IPS-18a (cell line): ENCODE measurements at regions not wholly inside any gene's neighbourhood (a gene's known extent, or its start where the extent isn't known, plus 50 kb on each side); places are given as distances from the start of the nearest gene placed in this dataset.

Source experiments
- H3K27ac ChIP-seq: one replicate; pipeline ENCODE4 v1.5.1; 2013; ENCODE audit warnings: low read length
- H3K27me3 ChIP-seq: one replicate; pipeline ENCODE4 v1.6.1; 2013; ENCODE audit warnings: mild to moderate bottlenecking, low read length; ENCODE audit not compliant: control insufficient read depth, insufficient read depth
- H3K36me3 ChIP-seq: one replicate; pipeline ENCODE4 v1.6.1; 2013; ENCODE audit warnings: low read depth, low read length; ENCODE audit not compliant: control insufficient read depth
- H3K4me1 ChIP-seq: one replicate; pipeline ENCODE4 v1.6.1; 2013; ENCODE audit warnings: low read depth, low read length; ENCODE audit not compliant: control insufficient read depth
- H3K4me3 ChIP-seq: one replicate; pipeline ENCODE4 v1.5.1; 2013; ENCODE audit warnings: low read length
- H3K9ac ChIP-seq: one replicate; pipeline ENCODE4 v1.6.1; 2013; ENCODE audit warnings: mild to moderate bottlenecking, low read length, moderate library complexity
- H3K9me3 ChIP-seq: one replicate; pipeline ENCODE4 v1.6.1; 2013; ENCODE audit warnings: low read depth, low read length; ENCODE audit not compliant: control insufficient read depth

GRCh38 chr18:75489493-75490190 lies 62.1 kb upstream of the SMIM21 start:
- Histone ChIP-seq H3K27me3 (no peaks in the 10 kb centered on the region), H3K36me3 (no peaks in the 10 kb centered on the region), H3K4me1 (no peaks in the 10 kb centered on the region), H3K4me3 (no peak overlapping the region), H3K27ac (no peak overlapping the region), H3K9me3 (no peaks in the 10 kb centered on the region), H3K9ac (no peak overlapping the region)

GRCh38 chr18:75483662-75484061 lies 56.2 kb upstream of the SMIM21 start:
- Histone ChIP-seq H3K36me3 (no peaks in the 10 kb centered on the region), H3K27me3 (no peaks in the 10 kb centered on the region), H3K4me3 (no peak overlapping the region), H3K27ac (no peak overlapping the region), H3K9ac (no peak overlapping the region), H3K4me1 (no peaks in the 10 kb centered on the region), H3K9me3 (peaks cover 22% of the 10 kb centered on the region)

GRCh38 chr18:75482880-75483279 lies 55.4 kb upstream of the SMIM21 start:
- Histone ChIP-seq H3K9ac (no peak overlapping the region), H3K27me3 (no peaks in the 10 kb centered on the region), H3K27ac (no peak overlapping the region), H3K4me3 (no peak overlapping the region), H3K4me1 (no peaks in the 10 kb centered on the region), H3K9me3 (peaks cover 22% of the 10 kb centered on the region), H3K36me3 (no peaks in the 10 kb centered on the region)

GRCh38 chr18:75480487-75480886 lies 53.0 kb upstream of the SMIM21 start:
- H3K4me3 ChIP-seq, result no peak overlapping the region
- H3K9me3 ChIP-seq, result peaks cover 22% of the 10 kb centered on the region
- no peaks in the 10 kb centered on the region for H3K4me1 ChIP-seq
- no peaks in the 10 kb centered on the region for H3K27me3 ChIP-seq
- no peak overlapping the region for H3K27ac ChIP-seq
- H3K36me3 ChIP-seq, result no peaks in the 10 kb centered on the region
- H3K9ac ChIP-seq, result no peak overlapping the region

- peaks cover 22% of the 10 kb centered on the region for H3K9me3 ChIP-seq
- H3K9ac ChIP-seq, result no peak overlapping the region
- H3K4me3 ChIP-seq, result no peak overlapping the region
- H3K4me1 ChIP-seq, result no peaks in the 10 kb centered on the region
- H3K27ac ChIP-seq, result no peak overlapping the region
- H3K27me3 ChIP-seq, result no peaks in the 10 kb centered on the region
- no peaks in the 10 kb centered on the region for H3K36me3 ChIP-seq
These were observed 51.7 kb upstream of the SMIM21 start for GRCh38 chr18:75478996-75479880.

- Histone ChIP-seq H3K9ac (no peak overlapping the region), H3K4me1 (no peaks in the 10 kb centered on the region), H3K4me3 (no peak overlapping the region), H3K27me3 (no peaks in the 10 kb centered on the region), H3K27ac (no peak overlapping the region), H3K36me3 (no peaks in the 10 kb centered on the region), H3K9me3 (peaks cover 10% of the 10 kb centered on the region)
These were observed 50.4 kb upstream of the SMIM21 start for GRCh38 chr18:75477900-75478299.
